Cardiac muscle cell (in vitro differentiated cells and primary cell): ENCODE measurements at regions not wholly inside any gene's neighbourhood (a gene's known extent, or its start where the extent isn't known, plus 50 kb on each side); places are given as distances from the start of the nearest gene placed in this dataset.

Source experiments
- DNase-seq, 2 donors: peaks; one replicate each; pipeline versions ENCODE4 v3.0.0 to v3.0.0-alpha.2; 2010 to 2017; ENCODE audit warnings: low read depth in 1 of 2, low spot score in 1 of 2
- H3K27ac ChIP-seq: fragments of 200-600 bp; sonication (generic); 2 replicates; pipeline ENCODE4 v1.5.1; 2016
- H3K27me3 ChIP-seq: fragments of 200-600 bp; sonication (generic); 2 replicates; pipeline ENCODE4 v1.6.0; 2016; ENCODE audit warnings: control low read depth
- H3K36me3 ChIP-seq: fragments of 200-600 bp; sonication (generic); 2 replicates; pipeline ENCODE4 v1.5.1; 2016; ENCODE audit warnings: control low read depth
- H3K4me1 ChIP-seq: fragments of 200-600 bp; sonication (generic); 2 replicates; pipeline ENCODE4 v1.8.1; 2017; ENCODE audit warnings: low read depth, mild to moderate bottlenecking, mixed run types
- H3K4me3 ChIP-seq: fragments of 200-600 bp; sonication (generic); 2 replicates; pipeline ENCODE4 v1.5.1; 2016; ENCODE audit warnings: mild to moderate bottlenecking
- H3K9me3 ChIP-seq: fragments of 200-600 bp; sonication (generic); 2 replicates; pipeline ENCODE4 v1.5.1; 2017; ENCODE audit warnings: low read depth, mild to moderate bottlenecking, control low read depth
- TF ChIP-seq, protein P1 (sequence below): IDR thresholded peaks from 2 replicates; pipeline ENCODE4 v1.5.1; 2012; ENCODE audit warnings: low read depth, mild to moderate bottlenecking, low read length

DNA sequence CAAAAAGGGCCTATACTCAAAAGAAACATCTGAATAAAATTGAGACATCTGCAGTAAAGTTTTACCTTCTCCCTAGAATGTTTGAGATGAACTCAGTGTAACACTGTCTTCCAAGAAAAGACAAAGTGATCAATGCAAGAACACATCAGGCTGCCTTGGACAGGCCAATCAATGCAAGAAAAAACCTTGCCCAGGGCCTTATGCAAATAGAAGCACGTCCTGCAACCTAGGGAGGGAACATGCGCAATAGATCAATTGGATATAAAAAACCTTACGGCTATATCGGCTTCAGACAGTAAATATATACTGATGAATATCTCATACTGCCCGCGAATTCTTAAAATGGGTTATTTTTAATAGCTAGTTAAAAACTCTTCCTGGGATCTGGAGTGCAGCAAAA is 66.4 kb upstream of the POU5F2 start:
- DNase-seq = no peak
- no peaks in the 10 kb centered on the region for H3K9me3 ChIP-seq
- TF ChIP-seq, protein P1, sequence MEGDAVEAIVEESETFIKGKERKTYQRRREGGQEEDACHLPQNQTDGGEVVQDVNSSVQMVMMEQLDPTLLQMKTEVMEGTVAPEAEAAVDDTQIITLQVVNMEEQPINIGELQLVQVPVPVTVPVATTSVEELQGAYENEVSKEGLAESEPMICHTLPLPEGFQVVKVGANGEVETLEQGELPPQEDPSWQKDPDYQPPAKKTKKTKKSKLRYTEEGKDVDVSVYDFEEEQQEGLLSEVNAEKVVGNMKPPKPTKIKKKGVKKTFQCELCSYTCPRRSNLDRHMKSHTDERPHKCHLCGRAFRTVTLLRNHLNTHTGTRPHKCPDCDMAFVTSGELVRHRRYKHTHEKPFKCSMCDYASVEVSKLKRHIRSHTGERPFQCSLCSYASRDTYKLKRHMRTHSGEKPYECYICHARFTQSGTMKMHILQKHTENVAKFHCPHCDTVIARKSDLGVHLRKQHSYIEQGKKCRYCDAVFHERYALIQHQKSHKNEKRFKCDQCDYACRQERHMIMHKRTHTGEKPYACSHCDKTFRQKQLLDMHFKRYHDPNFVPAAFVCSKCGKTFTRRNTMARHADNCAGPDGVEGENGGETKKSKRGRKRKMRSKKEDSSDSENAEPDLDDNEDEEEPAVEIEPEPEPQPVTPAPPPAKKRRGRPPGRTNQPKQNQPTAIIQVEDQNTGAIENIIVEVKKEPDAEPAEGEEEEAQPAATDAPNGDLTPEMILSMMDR = no peak
- H3K4me3 ChIP-seq = no peak overlapping the region
- H3K27me3 ChIP-seq = peaks cover 20% of the 10 kb centered on the region
- H3K4me1 ChIP-seq = no peaks in the 10 kb centered on the region
- no peaks in the 10 kb centered on the region for H3K36me3 ChIP-seq
- H3K27ac ChIP-seq = no peak overlapping the region

DNA sequence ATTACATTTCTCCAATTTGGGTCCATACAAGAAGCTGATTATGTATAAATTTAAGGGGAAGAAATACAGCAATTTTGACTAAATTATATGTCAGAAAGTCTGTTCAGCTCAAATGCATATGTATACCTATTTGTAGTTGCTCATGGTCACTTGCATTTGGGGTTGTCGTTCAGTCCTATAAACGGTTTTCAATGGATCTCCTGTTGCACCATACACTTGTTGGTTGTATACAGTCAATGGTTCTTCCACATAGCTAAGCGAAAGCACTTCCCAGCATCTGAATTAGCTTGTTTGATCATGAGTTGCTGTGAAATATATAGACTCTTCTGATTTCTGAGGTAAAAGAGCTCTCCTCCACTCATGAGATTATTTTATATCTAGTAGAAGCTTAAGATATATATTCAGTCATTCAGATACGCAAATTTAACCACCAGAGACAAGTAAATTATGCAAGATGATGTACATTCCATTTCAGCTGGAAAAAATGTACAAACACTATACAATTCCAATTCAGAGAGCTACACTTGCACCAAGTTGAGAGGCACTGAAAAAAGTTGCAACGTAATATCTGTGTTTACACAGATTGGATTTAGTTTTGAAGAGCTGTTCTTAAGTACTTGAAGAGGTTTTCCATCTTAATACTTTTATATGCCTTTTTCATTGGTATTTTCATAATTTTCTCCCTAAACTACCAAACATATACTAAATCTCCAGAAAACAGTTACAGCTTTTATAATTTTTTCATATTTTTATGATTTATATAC is 64.4 kb upstream of the POU5F2 start:
- TF ChIP-seq, protein P1 = no peak
- Histone ChIP-seq H3K4me1 (no peaks in the 10 kb centered on the region), H3K9me3 (no peaks in the 10 kb centered on the region), H3K36me3 (no peaks in the 10 kb centered on the region), H3K27me3 (peaks cover 23% of the 10 kb centered on the region), H3K4me3 (no peak overlapping the region), H3K27ac (no peak overlapping the region)
- DNase-seq = no peak

DNA sequence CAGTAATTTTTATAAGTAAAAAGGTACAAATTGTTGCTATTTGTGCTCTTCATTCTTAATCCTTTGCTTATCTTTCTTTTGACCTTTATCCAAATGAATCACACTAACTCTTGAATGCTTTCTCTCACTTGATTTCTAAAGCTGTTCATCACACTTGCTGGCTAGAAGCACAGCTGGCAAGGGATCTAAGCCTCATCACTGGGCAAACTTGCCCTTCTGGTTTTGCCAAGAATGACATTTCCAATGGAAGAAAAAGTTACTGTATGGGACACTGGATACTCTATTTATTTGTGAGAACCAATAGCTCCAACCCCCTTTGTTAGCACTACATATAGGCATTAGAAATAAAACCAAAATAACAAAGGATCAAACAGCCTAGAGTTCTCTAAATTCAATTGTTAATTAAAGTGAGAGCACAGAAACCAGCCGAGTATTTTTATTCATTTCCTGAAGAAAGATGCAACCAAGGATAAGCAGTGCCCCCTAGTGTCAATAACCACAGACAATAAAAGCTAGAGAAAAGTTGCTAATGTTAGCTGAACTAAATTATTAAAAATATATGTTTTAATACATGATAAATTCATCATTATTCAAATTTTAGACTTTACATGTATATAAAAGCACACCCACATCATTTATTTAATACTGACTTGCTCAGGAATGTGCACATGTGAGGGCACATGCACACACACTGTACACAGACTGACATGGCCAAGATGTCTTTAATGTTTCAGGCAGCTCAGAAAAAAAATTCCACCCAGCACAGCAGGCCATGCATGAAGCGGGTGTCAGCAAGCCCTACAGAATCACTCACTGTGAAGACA is 59.8 kb upstream of the POU5F2 start:
- H3K4me1 ChIP-seq = no peaks in the 10 kb centered on the region

DNA sequence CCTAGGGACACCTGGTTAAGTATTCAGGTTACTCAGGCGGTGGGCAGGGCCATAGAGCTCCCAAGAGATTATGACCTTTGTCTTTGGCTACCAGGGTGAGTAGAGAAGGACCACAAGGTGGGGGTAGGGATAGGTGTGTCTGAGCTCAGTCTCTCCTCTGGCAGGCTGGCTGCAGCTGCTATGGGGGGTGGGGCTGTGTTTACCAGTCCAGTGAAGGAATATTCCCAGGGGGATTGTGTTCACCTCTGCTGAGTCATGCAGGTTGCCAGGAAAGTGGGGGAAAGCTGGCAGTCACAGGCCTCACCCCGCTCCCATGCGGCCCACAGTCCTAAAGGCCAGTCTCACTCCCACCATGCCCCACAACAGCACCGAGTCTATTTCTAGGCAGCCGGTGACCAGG is 53.6 kb upstream of the POU5F2 start:
- Histone ChIP-seq H3K27me3 (peaks cover 6% of the 10 kb centered on the region), H3K9me3 (no peaks in the 10 kb centered on the region), H3K36me3 (no peaks in the 10 kb centered on the region), H3K4me3 (no peak overlapping the region), H3K4me1 (no peaks in the 10 kb centered on the region), H3K27ac (no peak overlapping the region)
- TF ChIP-seq, protein P1 = no peak
- no peak for DNase-seq

More for the DNA sequence above, 59.8 kb upstream of the POU5F2 start:
- Histone ChIP-seq H3K36me3 (no peaks in the 10 kb centered on the region), H3K9me3 (no peaks in the 10 kb centered on the region), H3K4me3 (no peak overlapping the region), H3K27me3 (peaks cover 28% of the 10 kb centered on the region), H3K27ac (no peak overlapping the region)
- TF ChIP-seq, protein P1 = peak; percentile 63
- peak; percentile 53 to 69 for DNase-seq

DNA sequence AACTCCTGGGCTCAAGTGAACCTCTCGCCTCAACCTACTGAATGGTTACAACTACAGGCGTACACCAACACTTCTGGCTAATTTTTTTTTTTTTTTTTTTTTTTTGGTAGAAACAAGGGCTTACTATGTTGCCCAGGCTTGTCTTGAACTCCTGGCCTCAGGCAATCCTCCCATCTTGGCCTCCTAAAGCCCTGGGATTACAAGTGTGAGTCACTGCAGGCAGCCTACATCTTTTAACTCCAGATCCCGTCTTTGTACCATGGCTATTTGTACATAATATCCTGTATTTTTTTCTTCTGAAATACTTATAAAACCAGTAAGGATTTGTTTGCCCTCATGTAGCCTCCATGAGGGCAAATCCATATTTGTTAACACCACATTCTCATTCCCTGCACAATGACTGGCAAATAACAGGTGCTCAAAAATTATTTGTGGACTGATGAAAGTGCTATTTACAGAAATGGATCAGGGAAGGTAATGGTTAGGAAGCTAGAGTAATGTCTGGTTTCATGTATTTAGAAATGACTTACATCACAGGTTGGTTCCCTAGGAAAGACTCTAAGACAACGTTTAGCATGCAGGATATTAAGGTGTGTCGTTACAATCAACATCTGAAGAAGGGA is 51.9 kb upstream of the POU5F2 start:
- no peak for DNase-seq

More for the DNA sequence above, 51.9 kb upstream of the POU5F2 start:
- Histone ChIP-seq H3K9me3 (no peaks in the 10 kb centered on the region), H3K4me3 (no peak overlapping the region), H3K36me3 (no peaks in the 10 kb centered on the region), H3K27me3 (peaks cover 6% of the 10 kb centered on the region), H3K4me1 (no peaks in the 10 kb centered on the region), H3K27ac (no peak overlapping the region)
- TF ChIP-seq, protein P1 = no peak
